ENCODE measurements at regions not wholly inside any gene's neighbourhood (a gene's known extent, or its start where the extent isn't known, plus 50 kb on each side); places are given as distances from the start of the nearest gene placed in this dataset.

DNA sequence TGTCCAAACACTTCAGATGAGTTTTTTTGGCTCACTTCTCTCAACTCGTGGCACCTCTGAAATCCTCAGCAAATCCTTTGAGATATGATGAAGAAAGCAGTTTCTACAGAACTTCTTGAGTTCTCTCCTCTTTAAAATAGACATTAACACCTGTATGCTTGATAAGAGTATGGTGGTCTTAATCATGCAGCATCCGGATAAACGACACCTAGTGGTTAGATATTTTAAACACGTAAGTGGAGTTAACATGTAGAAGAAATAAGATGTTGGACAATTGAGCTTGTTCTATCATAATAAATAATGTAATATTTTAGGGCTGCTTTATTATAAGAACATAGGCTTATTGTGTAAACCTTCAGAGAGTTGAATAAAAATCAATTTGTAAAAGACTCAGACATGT, 324.8 kb downstream of the CYLC2 start:
- TF ChIP-seq, protein P1, sequence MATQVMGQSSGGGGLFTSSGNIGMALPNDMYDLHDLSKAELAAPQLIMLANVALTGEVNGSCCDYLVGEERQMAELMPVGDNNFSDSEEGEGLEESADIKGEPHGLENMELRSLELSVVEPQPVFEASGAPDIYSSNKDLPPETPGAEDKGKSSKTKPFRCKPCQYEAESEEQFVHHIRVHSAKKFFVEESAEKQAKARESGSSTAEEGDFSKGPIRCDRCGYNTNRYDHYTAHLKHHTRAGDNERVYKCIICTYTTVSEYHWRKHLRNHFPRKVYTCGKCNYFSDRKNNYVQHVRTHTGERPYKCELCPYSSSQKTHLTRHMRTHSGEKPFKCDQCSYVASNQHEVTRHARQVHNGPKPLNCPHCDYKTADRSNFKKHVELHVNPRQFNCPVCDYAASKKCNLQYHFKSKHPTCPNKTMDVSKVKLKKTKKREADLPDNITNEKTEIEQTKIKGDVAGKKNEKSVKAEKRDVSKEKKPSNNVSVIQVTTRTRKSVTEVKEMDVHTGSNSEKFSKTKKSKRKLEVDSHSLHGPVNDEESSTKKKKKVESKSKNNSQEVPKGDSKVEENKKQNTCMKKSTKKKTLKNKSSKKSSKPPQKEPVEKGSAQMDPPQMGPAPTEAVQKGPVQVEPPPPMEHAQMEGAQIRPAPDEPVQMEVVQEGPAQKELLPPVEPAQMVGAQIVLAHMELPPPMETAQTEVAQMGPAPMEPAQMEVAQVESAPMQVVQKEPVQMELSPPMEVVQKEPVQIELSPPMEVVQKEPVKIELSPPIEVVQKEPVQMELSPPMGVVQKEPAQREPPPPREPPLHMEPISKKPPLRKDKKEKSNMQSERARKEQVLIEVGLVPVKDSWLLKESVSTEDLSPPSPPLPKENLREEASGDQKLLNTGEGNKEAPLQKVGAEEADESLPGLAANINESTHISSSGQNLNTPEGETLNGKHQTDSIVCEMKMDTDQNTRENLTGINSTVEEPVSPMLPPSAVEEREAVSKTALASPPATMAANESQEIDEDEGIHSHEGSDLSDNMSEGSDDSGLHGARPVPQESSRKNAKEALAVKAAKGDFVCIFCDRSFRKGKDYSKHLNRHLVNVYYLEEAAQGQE (IDR thresholded peaks at IDR 0.05; ENCODE audit: low read depth) = no peak
- TF ChIP-seq SIN3A (IDR thresholded peaks at IDR 0.05; ENCODE audit: low read depth) (no peak), POLR2A (IDR thresholded peaks at IDR 0.05; ENCODE audit: borderline replicate concordance, extremely low read depth, insufficient read depth, insufficient read length) (no peak), EZH2 (IDR thresholded peaks at IDR 0.05) (no peak)
- TF ChIP-seq, protein P2, sequence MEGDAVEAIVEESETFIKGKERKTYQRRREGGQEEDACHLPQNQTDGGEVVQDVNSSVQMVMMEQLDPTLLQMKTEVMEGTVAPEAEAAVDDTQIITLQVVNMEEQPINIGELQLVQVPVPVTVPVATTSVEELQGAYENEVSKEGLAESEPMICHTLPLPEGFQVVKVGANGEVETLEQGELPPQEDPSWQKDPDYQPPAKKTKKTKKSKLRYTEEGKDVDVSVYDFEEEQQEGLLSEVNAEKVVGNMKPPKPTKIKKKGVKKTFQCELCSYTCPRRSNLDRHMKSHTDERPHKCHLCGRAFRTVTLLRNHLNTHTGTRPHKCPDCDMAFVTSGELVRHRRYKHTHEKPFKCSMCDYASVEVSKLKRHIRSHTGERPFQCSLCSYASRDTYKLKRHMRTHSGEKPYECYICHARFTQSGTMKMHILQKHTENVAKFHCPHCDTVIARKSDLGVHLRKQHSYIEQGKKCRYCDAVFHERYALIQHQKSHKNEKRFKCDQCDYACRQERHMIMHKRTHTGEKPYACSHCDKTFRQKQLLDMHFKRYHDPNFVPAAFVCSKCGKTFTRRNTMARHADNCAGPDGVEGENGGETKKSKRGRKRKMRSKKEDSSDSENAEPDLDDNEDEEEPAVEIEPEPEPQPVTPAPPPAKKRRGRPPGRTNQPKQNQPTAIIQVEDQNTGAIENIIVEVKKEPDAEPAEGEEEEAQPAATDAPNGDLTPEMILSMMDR (IDR thresholded peaks at IDR 0.05 in 2 of 3, conservative IDR thresholded peaks at IDR 0.05 in 1 of 3; ENCODE audit: borderline replicate concordance in 1 of 3, insufficient read depth in 1 of 3, low read depth in 2 of 3, low read length in 2 of 3) = no peak; a peak in 1 of 6 replicates
